ENCODE measurements at regions not wholly inside any gene's neighbourhood (a gene's known extent, or its start where the extent isn't known, plus 50 kb on each side); places are given as distances from the start of the nearest gene placed in this dataset.

DNA sequence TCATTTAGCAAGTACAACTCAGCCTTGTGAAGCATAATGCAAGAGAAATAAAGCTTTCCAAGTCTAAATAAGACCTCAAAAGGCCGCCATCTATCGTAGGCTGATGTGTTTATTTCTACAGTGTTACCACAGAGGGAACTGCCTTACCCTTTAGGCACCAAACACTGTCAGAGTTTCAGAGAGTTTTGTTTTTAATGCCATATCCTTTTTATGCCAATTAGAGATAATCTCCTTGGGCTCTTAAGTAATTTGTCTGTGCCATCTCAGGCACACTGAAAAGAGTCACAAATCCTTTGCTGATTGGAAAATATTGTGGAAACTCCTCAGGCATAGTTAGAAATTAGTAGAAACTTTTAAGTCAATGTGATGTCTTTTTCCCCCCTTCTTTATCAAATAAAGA, 797.1 kb downstream of the SLC4A3 start:
- Mint-ChIP-seq H3K9me3 (no peaks in the 10 kb centered on the region), H3K4me3 (no peak overlapping the region), H3K4me1 (no peaks in the 10 kb centered on the region), H3K27ac (ENCODE audit: unreplicated experiment) (no peak overlapping the region), H3K36me3 (ENCODE audit: low read depth) (no peaks in the 10 kb centered on the region), H3K27me3 (ENCODE audit: low read depth) (no peaks in the 10 kb centered on the region)
- TF ChIP-seq CTCF (conservative IDR thresholded peaks at IDR 0.05): no peak
- DNase-seq (ENCODE audit: low read depth, low spot score): no peak

DNA sequence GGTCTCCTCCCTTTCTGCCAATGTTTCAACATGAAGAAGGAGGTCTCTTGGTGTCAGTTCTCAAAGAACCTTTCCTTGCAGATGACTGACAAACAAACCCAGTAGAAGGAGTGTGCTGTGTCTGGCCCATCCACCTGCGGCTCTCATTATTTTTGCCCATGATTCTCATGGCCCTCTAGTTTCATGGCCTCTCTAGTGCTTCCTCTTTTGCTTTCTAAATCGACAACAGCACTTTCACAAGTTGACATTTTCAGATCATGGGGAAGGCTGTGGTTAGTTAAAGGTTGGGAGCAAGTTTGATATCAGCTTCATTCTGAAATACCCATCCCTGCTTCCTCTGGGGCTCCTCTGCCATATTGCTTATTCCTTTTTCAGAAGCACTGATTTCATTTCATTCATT, 805.2 kb downstream of the SLC4A3 start:
- no peak for DNase-seq (ENCODE audit: low read depth, low spot score)
- no peaks in the 10 kb centered on the region for H3K27me3 Mint-ChIP-seq (ENCODE audit: low read depth)
- no peaks in the 10 kb centered on the region for H3K36me3 Mint-ChIP-seq (ENCODE audit: low read depth)
- H3K9me3 Mint-ChIP-seq: no peaks in the 10 kb centered on the region
- no peak overlapping the region for H3K27ac Mint-ChIP-seq (ENCODE audit: unreplicated experiment)
- no peak overlapping the region for H3K4me3 Mint-ChIP-seq
- no peaks in the 10 kb centered on the region for H3K4me1 Mint-ChIP-seq
- TF ChIP-seq CTCF (conservative IDR thresholded peaks at IDR 0.05): no peak

DNA sequence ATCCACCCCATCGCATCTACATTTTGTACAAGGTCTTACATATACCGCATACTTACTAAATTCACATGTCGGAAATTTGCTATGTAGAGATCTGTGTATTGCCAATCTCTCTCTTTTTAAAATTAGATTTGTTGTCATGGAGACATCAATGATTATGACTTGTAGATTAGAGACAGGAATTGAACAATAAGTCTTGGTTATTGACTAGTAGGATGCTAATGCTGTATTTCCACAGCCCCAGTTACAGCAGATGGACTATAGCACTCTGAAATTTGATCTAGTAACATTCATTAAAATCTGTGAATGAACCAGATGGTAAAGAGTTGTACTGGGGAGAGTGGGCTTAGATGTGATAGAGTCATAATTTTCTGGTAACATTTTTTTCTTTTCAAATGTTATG, 805.7 kb downstream of the SLC4A3 start:
- H3K27ac Mint-ChIP-seq (ENCODE audit: unreplicated experiment): no peak overlapping the region
- no peak overlapping the region for H3K4me3 Mint-ChIP-seq
- TF ChIP-seq CTCF (conservative IDR thresholded peaks at IDR 0.05): no peak
- H3K36me3 Mint-ChIP-seq (ENCODE audit: low read depth): no peaks in the 10 kb centered on the region
- no peaks in the 10 kb centered on the region for H3K9me3 Mint-ChIP-seq
- no peaks in the 10 kb centered on the region for H3K4me1 Mint-ChIP-seq
- no peak for DNase-seq (ENCODE audit: low read depth, low spot score)
- H3K27me3 Mint-ChIP-seq (ENCODE audit: low read depth): no peaks in the 10 kb centered on the region

GRCh38 chr2:220434385-220434784, 807.0 kb downstream of the SLC4A3 start:
- Mint-ChIP-seq H3K36me3 (ENCODE audit: low read depth) (no peaks in the 10 kb centered on the region), H3K4me1 (no peaks in the 10 kb centered on the region), H3K9me3 (peaks cover 3% of the 10 kb centered on the region), H3K27me3 (ENCODE audit: low read depth) (no peaks in the 10 kb centered on the region), H3K27ac (ENCODE audit: unreplicated experiment) (no peak overlapping the region), H3K4me3 (no peak overlapping the region)
- DNase-seq (ENCODE audit: low read depth, low spot score): no peak
- TF ChIP-seq CTCF (conservative IDR thresholded peaks at IDR 0.05): no peak

- Mint-ChIP-seq H3K27me3 (ENCODE audit: low read depth) (no peaks in the 10 kb centered on the region), H3K9me3 (peaks cover 3% of the 10 kb centered on the region), H3K4me3 (no peak overlapping the region), H3K27ac (ENCODE audit: unreplicated experiment) (no peak overlapping the region), H3K36me3 (ENCODE audit: low read depth) (no peaks in the 10 kb centered on the region), H3K4me1 (no peaks in the 10 kb centered on the region)
- TF ChIP-seq CTCF (conservative IDR thresholded peaks at IDR 0.05): no peak
- no peak for DNase-seq (ENCODE audit: low read depth, low spot score)
These were observed 810.5 kb downstream of the SLC4A3 start for GRCh38 chr2:220437938-220438337.

DNA sequence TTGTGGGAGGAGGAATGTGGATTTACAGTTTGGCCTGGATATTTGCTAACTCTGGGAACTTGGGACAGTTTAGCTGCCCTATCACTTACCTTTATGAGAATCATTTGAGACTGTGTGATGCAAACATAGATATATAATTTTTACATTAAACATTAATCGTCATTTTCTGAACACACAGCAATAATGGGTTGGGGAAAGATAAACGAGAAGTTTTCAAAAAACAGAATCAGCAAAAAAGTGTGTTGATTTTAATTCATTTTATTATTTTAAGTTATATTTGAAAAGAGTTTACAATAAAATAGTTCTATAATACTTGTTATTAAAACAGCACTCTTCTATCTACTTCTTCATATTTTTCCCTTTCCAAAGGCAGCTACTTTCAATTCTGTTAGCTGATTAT, 813.3 kb downstream of the SLC4A3 start:
- Mint-ChIP-seq H3K4me1 (no peaks in the 10 kb centered on the region), H3K27me3 (ENCODE audit: low read depth) (no peaks in the 10 kb centered on the region)

More for the DNA sequence above, 813.3 kb downstream of the SLC4A3 start:
- DNase-seq (ENCODE audit: low read depth, low spot score): no peak
- TF ChIP-seq CTCF (conservative IDR thresholded peaks at IDR 0.05): no peak
- Mint-ChIP-seq H3K4me3 (no peak overlapping the region), H3K27ac (ENCODE audit: unreplicated experiment) (no peak overlapping the region), H3K9me3 (peaks cover 3% of the 10 kb centered on the region), H3K36me3 (ENCODE audit: low read depth) (no peaks in the 10 kb centered on the region)
